NCI-H128 (cell line): ENCODE measurements at regions not wholly inside any gene's neighbourhood (a gene's known extent, or its start where the extent isn't known, plus 50 kb on each side); places are given as distances from the start of the nearest gene placed in this dataset.
"Not testable (repeated sequence)": the region's sequence is repeated elsewhere in the genome, so short reads cannot be mapped to it uniquely, and the experiment has no call there.

Experiments
- DNase-seq: peaks from one replicate; lab custom pipeline; 2025; ENCODE audit not compliant: unreplicated experiment; lab: John Stamatoyannopoulos, UW

GRCh38 chr3:81989758-81990157, 228.3 kb upstream of the GBE1 start:
- DNase-seq, result no peak

GRCh38 chr3:81989274-81989673, 227.8 kb upstream of the GBE1 start:
- DNase-seq, result no peak

GRCh38 chr3:81987412-81987811, 226.0 kb upstream of the GBE1 start:
- not testable (repeated sequence) for DNase-seq

GRCh38 chr3:81985996-81986723, 224.7 kb upstream of the GBE1 start:
- no peak for DNase-seq

GRCh38 chr3:81983382-81983781, 221.9 kb upstream of the GBE1 start:
- DNase-seq, result no peak

- no peak for DNase-seq
Measured at GRCh38 chr3:81980596-81981494, 219.4 kb upstream of the GBE1 start.

GRCh38 chr3:81974751-81975150, 213.3 kb upstream of the GBE1 start:
- DNase-seq, result no peak

GRCh38 chr3:81968658-81969057, 207.2 kb upstream of the GBE1 start:
- DNase-seq, result no peak

GRCh38 chr3:81967393-81967792, 205.9 kb upstream of the GBE1 start:
- DNase-seq, result no peak

GRCh38 chr3:81965696-81966095, 204.3 kb upstream of the GBE1 start:
- no peak for DNase-seq

- DNase-seq, result no peak
Measured at GRCh38 chr3:81962396-81962795, 201.0 kb upstream of the GBE1 start.

- DNase-seq, result no peak
Measured at GRCh38 chr3:81958972-81959640, 197.7 kb upstream of the GBE1 start.

GRCh38 chr3:81955878-81956277, 194.4 kb upstream of the GBE1 start:
- DNase-seq, result peak; percentile 6

- DNase-seq, result no peak
Measured at GRCh38 chr3:81953111-81953510, 191.7 kb upstream of the GBE1 start.

- DNase-seq, result no peak
Measured at GRCh38 chr3:81952141-81952540, 190.7 kb upstream of the GBE1 start.

GRCh38 chr3:81951636-81952035, 190.2 kb upstream of the GBE1 start:
- DNase-seq, result no peak

- no peak for DNase-seq
Measured at GRCh38 chr3:81951106-81951505, 189.7 kb upstream of the GBE1 start.

GRCh38 chr3:81947359-81947758, 185.9 kb upstream of the GBE1 start:
- no peak for DNase-seq

- no peak for DNase-seq
Measured at GRCh38 chr3:81938681-81939080, 177.2 kb upstream of the GBE1 start.

- no peak for DNase-seq
Measured at GRCh38 chr3:81936817-81937216, 175.4 kb upstream of the GBE1 start.

GRCh38 chr3:81932681-81933080, 171.2 kb upstream of the GBE1 start:
- no peak for DNase-seq
